SK-N-MC (cell line): ENCODE measurements at regions not wholly inside any gene's neighbourhood (a gene's known extent, or its start where the extent isn't known, plus 50 kb on each side); places are given as distances from the start of the nearest gene placed in this dataset.

Source experiments
- EZH2 ChIP-seq: fragments of 200-600 bp; sonication (generic); IDR thresholded peaks from one replicate; pipeline ENCODE4 v1.6.1; 2017; ENCODE audit warnings: antibody characterized with exemption
- FOXP2 ChIP-seq: optimal IDR thresholded peaks from 2 replicates; pipeline ENCODE3; 2011; ENCODE audit warnings: mild to moderate bottlenecking, moderate library complexity; ENCODE audit not compliant: insufficient read depth; ENCODE audit errors: extremely low read length, control extremely low read depth
- POLR2AphosphoS5 ChIP-seq: IDR thresholded peaks from 2 replicates; pipeline ENCODE4 v1.6.1; 2012; ENCODE audit warnings: mild to moderate bottlenecking, low read depth, low read length, borderline replicate concordance

- no peak for TF ChIP-seq EZH2
- no peak for TF ChIP-seq POLR2AphosphoS5
- no peak for TF ChIP-seq FOXP2
These were observed 195.0 kb downstream of the HGF start for GRCh38 chr7:81574723-81575326.
